SK-N-SH (cell line): ENCODE measurements at regions not wholly inside any gene's neighbourhood (a gene's known extent, or its start where the extent isn't known, plus 50 kb on each side); places are given as distances from the start of the nearest gene placed in this dataset.

Experiments
- ELF1 ChIP-seq: IDR thresholded peaks from 2 replicates; pipeline ENCODE4 v1.4.0; 2012
- EP300 ChIP-seq, 2 experiments: IDR thresholded peaks; 2 replicates each; pipeline versions ENCODE4 v1.4.0 to v1.6.1; 2012; ENCODE audit warnings: borderline replicate concordance in 1 of 2, low read depth in 1 of 2, low read length in 1 of 2
- EZH2phosphoT487 ChIP-seq: fragments of 200-600 bp; sonication (generic); IDR thresholded peaks from 2 replicates; pipeline ENCODE4 v1.6.1; 2017; ENCODE audit warnings: low read depth, mixed run types, mild to moderate bottlenecking, antibody characterized with exemption, moderate library complexity, borderline replicate concordance
- FOSL2 ChIP-seq: IDR thresholded peaks from 2 replicates; pipeline ENCODE4 v1.4.0; 2012; ENCODE audit warnings: low read depth, mild to moderate bottlenecking, moderate library complexity, borderline replicate concordance
- FOXJ3 ChIP-seq: sonication (generic); formaldehyde crosslinking; IDR thresholded peaks from 2 replicates; pipeline ENCODE4 v1.5.1; 2020; ENCODE audit warnings: mild to moderate bottlenecking, missing genetic modification reagents
- FOXM1 ChIP-seq: IDR thresholded peaks from 2 replicates; pipeline ENCODE4 v1.4.0; 2012; ENCODE audit warnings: low read depth, mild to moderate bottlenecking
- GATA2 ChIP-seq: sonication (generic); formaldehyde crosslinking; IDR thresholded peaks from 2 replicates; pipeline ENCODE4 v1.5.0; 2020; ENCODE audit warnings: mild to moderate bottlenecking, missing genetic modification reagents
- JUND ChIP-seq: IDR thresholded peaks from 2 replicates; pipeline ENCODE4 v1.4.0; 2012
- MXI1 ChIP-seq: IDR thresholded peaks from 2 replicates; pipeline ENCODE4 v1.6.1; 2012; ENCODE audit warnings: mild to moderate bottlenecking, low read depth, low read length, improper control_type of control experiment
- POLR2AphosphoS5 ChIP-seq: IDR thresholded peaks from 2 replicates; pipeline ENCODE4 v1.6.1; 2012; ENCODE audit warnings: low read depth, low read length
- RFX5 ChIP-seq: IDR thresholded peaks from 2 replicates; pipeline ENCODE4 v1.6.1; 2012; ENCODE audit warnings: mild to moderate bottlenecking, improper control_type of control experiment, low read length
- RXRA ChIP-seq: IDR thresholded peaks from 2 replicates; pipeline ENCODE4 v1.4.0; 2012; ENCODE audit warnings: low read depth, mild to moderate bottlenecking, borderline replicate concordance
- SIN3A ChIP-seq: IDR thresholded peaks from 2 replicates; pipeline ENCODE4 v1.6.1; 2012; ENCODE audit warnings: low read depth, mild to moderate bottlenecking, low read length, moderate library complexity, borderline replicate concordance
- SMC3 ChIP-seq: IDR thresholded peaks from 2 replicates; pipeline ENCODE4 v1.6.1; 2012; ENCODE audit warnings: low read depth, low read length, improper control_type of control experiment
- YY1 ChIP-seq: IDR thresholded peaks from 2 replicates; pipeline ENCODE4 v1.4.0; 2012; ENCODE audit warnings: low read depth, mild to moderate bottlenecking
- TF ChIP-seq, protein P1 (sequence below): IDR thresholded peaks from 2 replicates; pipeline ENCODE4 v1.6.1; 2012; ENCODE audit warnings: mild to moderate bottlenecking, low read depth, low read length, moderate library complexity
- TF ChIP-seq, protein P2 (sequence below): fragments of 150-350 bp; IDR thresholded peaks from 2 replicates; pipeline ENCODE4 v1.6.1; 2016; ENCODE audit warnings: mild to moderate bottlenecking, low read depth, low read length
- TF ChIP-seq, protein P3 (sequence below): IDR thresholded peaks from 2 replicates; pipeline ENCODE4; 2012
- TF ChIP-seq, protein P4 (sequence below): IDR thresholded peaks from 2 replicates; pipeline ENCODE4 v1.4.0; 2012; ENCODE audit warnings: low read depth, borderline replicate concordance

DNA sequence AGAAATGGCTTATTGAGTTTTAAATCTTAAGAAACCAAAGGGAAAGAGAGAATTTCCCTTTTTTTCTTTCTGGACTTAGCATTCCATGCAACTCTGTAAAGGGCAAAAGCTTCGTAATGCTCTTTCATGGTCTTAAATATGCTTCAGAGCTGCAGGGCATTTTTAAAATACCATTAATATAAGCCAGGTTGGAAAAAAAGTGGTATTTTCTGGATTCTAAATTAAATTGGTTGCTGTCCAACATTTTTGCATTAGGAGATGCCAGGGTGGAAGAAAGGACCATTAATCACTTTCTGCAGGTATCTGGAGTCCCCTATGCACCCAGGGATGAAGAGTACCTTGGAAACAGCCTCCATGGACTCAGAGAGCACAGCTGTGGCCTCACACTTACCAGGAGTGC, 215.1 kb upstream of the DAPK1 start (continued):
- TF ChIP-seq FOXJ3 (CRISPR knock-in tag) (no peak), FOSL2 (no peak), FOXM1 (0 out of 2 replicates have a peak, but pooled peaks have one; percentile 50), GATA2 (CRISPR knock-in tag) (no peak), POLR2AphosphoS5 (peak; percentile 35; the same call in 1 of the 2 replicates), YY1 (no peak), EZH2phosphoT487 (no peak), SIN3A (no peak), RXRA (no peak), EP300 (IDR thresholded peaks at IDR 0.05; ENCODE audit: borderline replicate concordance in 1 of 2, low read depth in 1 of 2, low read length in 1 of 2) (peak in 1 of 2 experiments; percentile 55; a peak in 1 of 4 replicates), JUND (no peak), ELF1 (no peak), SMC3 (no peak), RFX5 (no peak), MXI1 (no peak)
- TF ChIP-seq, protein P1, sequence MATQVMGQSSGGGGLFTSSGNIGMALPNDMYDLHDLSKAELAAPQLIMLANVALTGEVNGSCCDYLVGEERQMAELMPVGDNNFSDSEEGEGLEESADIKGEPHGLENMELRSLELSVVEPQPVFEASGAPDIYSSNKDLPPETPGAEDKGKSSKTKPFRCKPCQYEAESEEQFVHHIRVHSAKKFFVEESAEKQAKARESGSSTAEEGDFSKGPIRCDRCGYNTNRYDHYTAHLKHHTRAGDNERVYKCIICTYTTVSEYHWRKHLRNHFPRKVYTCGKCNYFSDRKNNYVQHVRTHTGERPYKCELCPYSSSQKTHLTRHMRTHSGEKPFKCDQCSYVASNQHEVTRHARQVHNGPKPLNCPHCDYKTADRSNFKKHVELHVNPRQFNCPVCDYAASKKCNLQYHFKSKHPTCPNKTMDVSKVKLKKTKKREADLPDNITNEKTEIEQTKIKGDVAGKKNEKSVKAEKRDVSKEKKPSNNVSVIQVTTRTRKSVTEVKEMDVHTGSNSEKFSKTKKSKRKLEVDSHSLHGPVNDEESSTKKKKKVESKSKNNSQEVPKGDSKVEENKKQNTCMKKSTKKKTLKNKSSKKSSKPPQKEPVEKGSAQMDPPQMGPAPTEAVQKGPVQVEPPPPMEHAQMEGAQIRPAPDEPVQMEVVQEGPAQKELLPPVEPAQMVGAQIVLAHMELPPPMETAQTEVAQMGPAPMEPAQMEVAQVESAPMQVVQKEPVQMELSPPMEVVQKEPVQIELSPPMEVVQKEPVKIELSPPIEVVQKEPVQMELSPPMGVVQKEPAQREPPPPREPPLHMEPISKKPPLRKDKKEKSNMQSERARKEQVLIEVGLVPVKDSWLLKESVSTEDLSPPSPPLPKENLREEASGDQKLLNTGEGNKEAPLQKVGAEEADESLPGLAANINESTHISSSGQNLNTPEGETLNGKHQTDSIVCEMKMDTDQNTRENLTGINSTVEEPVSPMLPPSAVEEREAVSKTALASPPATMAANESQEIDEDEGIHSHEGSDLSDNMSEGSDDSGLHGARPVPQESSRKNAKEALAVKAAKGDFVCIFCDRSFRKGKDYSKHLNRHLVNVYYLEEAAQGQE: 0 out of 2 replicates have a peak, but pooled peaks have one; percentile 42
- TF ChIP-seq, protein P2, sequence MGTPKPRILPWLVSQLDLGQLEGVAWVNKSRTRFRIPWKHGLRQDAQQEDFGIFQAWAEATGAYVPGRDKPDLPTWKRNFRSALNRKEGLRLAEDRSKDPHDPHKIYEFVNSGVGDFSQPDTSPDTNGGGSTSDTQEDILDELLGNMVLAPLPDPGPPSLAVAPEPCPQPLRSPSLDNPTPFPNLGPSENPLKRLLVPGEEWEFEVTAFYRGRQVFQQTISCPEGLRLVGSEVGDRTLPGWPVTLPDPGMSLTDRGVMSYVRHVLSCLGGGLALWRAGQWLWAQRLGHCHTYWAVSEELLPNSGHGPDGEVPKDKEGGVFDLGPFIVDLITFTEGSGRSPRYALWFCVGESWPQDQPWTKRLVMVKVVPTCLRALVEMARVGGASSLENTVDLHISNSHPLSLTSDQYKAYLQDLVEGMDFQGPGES: no peak
- TF ChIP-seq, protein P3, sequence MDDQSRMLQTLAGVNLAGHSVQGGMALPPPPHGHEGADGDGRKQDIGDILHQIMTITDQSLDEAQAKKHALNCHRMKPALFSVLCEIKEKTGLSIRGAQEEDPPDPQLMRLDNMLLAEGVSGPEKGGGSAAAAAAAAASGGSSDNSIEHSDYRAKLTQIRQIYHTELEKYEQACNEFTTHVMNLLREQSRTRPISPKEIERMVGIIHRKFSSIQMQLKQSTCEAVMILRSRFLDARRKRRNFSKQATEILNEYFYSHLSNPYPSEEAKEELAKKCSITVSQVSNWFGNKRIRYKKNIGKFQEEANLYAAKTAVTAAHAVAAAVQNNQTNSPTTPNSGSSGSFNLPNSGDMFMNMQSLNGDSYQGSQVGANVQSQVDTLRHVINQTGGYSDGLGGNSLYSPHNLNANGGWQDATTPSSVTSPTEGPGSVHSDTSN: peak; percentile 86
- TF ChIP-seq, protein P4, sequence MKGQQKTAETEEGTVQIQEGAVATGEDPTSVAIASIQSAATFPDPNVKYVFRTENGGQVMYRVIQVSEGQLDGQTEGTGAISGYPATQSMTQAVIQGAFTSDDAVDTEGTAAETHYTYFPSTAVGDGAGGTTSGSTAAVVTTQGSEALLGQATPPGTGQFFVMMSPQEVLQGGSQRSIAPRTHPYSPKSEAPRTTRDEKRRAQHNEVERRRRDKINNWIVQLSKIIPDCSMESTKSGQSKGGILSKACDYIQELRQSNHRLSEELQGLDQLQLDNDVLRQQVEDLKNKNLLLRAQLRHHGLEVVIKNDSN: no peak
